SK-N-SH (cell line): ENCODE measurements at regions not wholly inside any gene's neighbourhood (a gene's known extent, or its start where the extent isn't known, plus 50 kb on each side); places are given as distances from the start of the nearest gene placed in this dataset.

Experiments used
- CHD2 ChIP-seq: fragments of 150-350 bp; IDR thresholded peaks from 2 replicates; pipeline ENCODE4 v1.6.1; 2018; ENCODE audit warnings: low read length; ENCODE audit not compliant: partially characterized antibody
- ELF1 ChIP-seq: IDR thresholded peaks from 2 replicates; pipeline ENCODE4 v1.4.0; 2012
- EP300 ChIP-seq, 2 experiments: IDR thresholded peaks; 2 replicates each; pipeline versions ENCODE4 v1.4.0 to v1.6.1; 2012; ENCODE audit warnings: borderline replicate concordance in 1 of 2, low read depth in 1 of 2, low read length in 1 of 2

DNA sequence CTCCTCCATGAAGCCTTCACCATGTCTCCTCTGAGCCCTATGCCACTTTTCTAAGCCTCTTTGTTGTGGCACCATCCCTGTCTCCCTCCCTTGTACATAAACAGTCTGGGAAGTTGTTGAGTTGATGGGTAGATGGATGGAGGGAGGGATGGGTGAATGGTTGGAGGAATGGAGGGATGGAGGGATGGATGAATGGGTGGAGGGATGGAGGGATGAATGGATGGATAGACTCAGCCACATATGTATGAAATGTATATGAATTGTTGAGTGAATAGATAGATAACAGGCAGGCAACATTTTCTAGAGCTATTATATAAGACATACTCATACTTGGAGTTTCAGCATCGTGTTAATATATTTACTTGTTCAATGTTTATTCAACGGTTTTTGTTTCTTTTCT, 58.3 kb upstream of the HES1 start:
- TF ChIP-seq CHD2 = no peak
- TF ChIP-seq EP300 (IDR thresholded peaks at IDR 0.05; ENCODE audit: borderline replicate concordance in 1 of 2, low read depth in 1 of 2, low read length in 1 of 2) = no peak
- TF ChIP-seq ELF1 = no peak
